Mesothelial cell of epicardium (in vitro differentiated cells): ENCODE measurements at regions not wholly inside any gene's neighbourhood (a gene's known extent, or its start where the extent isn't known, plus 50 kb on each side); places are given as distances from the start of the nearest gene placed in this dataset.

Experiments
- DNase-seq, 2 experiments: peaks; one replicate each; pipeline ENCODE4 v3.0.0; 2021; ENCODE audit warnings: low spot score in 2 of 2; ENCODE audit not compliant: unreplicated experiment in 2 of 2
- H3K27ac Mint-ChIP-seq: 2 replicates; pipeline ENCODE4 v1.8.0; 2021; ENCODE audit warnings: mixed read lengths
- H3K27me3 Mint-ChIP-seq: 2 replicates; pipeline ENCODE4 v1.8.0; 2021; ENCODE audit warnings: low read depth, mixed read lengths
- H3K36me3 Mint-ChIP-seq: 2 replicates; pipeline ENCODE4 v1.8.0; 2021; ENCODE audit warnings: mixed read lengths
- H3K4me1 Mint-ChIP-seq: 2 replicates; pipeline ENCODE4 v1.8.0; 2021; ENCODE audit warnings: mixed read lengths
- H3K4me3 Mint-ChIP-seq: 2 replicates; pipeline ENCODE4 v1.8.0; 2021; ENCODE audit warnings: mild to moderate bottlenecking, moderate library complexity, mixed read lengths
- H3K9me3 Mint-ChIP-seq: 2 replicates; pipeline ENCODE4 v1.8.0; 2021; ENCODE audit warnings: mixed read lengths
- CTCF ChIP-seq: fragments of 200-600 bp; sonication (generic); IDR thresholded peaks from one replicate; pipeline ENCODE4 v1.5.0; 2021; ENCODE audit warnings: antibody characterized with exemption; ENCODE audit not compliant: unreplicated experiment

GRCh38 chr2:21585881-21586280 is 462.1 kb downstream of the TDRD15 start:
- peaks cover 10% of the 10 kb centered on the region for H3K9me3 Mint-ChIP-seq
- TF ChIP-seq CTCF: no peak
- H3K27ac Mint-ChIP-seq: no peak overlapping the region
- no peak for DNase-seq
- H3K4me3 Mint-ChIP-seq: no peak overlapping the region
- H3K27me3 Mint-ChIP-seq: peaks cover 4% of the 10 kb centered on the region
- H3K4me1 Mint-ChIP-seq: no peaks in the 10 kb centered on the region
- no peaks in the 10 kb centered on the region for H3K36me3 Mint-ChIP-seq

DNA sequence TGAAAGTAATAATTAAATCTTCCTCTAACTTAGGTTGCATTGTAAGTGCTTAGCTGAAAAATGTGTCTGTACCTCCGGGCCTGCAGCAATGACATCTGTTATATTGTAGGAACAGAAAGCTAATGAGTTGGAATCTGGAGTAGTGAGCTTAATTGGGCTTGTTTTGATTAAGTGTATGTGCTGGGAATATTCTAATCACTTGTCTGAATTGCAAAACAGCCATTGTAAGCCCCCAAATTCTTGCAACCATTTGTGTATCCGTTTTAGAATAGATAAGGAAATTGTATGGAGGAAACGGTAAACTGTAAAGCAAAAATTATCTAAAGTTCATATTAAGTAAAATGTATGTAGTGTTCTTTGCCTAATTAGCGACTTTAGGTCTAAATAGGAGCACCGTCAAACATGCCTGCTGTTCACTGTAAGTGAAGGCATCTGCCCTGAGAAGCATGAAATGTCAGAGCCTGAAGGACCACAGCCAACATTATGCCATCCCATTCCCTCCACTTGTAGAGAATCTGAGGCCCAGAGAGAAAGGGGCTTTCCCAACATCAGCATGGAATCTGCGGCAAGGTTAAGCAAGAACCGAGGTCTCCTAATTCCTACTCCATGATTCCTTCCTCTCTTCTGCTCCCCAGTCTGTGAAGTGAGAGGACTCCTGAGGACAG is 466.4 kb downstream of the TDRD15 start:
- TF ChIP-seq CTCF: no peak
- no peak for DNase-seq
- Mint-ChIP-seq H3K4me3 (no peak overlapping the region), H3K9me3 (no peaks in the 10 kb centered on the region), H3K4me1 (no peaks in the 10 kb centered on the region), H3K36me3 (no peaks in the 10 kb centered on the region), H3K27me3 (peaks cover 2% of the 10 kb centered on the region), H3K27ac (no peak overlapping the region)

DNA sequence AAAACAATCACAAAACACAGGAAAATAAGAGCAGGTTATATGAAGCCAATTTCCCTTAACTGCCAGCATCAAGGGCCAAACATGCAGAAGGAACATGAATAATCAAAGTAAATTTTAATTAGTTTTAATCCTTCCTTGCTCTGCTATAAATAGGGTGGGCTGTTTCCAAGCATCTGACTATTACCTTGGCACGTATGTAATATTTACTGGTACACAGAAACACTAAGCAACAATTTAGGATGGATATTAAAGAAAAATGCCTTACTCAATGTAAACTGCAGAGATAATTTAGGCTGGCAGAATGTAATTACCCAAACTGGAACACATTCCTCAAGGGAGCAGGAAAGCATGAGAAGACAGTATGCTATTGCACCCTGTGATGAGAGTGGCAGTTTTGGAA is 468.2 kb downstream of the TDRD15 start:
- no peaks in the 10 kb centered on the region for H3K4me1 Mint-ChIP-seq
- no peaks in the 10 kb centered on the region for H3K36me3 Mint-ChIP-seq
- DNase-seq: no peak
- TF ChIP-seq CTCF: no peak
- H3K9me3 Mint-ChIP-seq: no peaks in the 10 kb centered on the region
- H3K27ac Mint-ChIP-seq: no peak overlapping the region
- no peak overlapping the region for H3K4me3 Mint-ChIP-seq
- peaks cover 2% of the 10 kb centered on the region for H3K27me3 Mint-ChIP-seq

GRCh38 chr2:21599417-21599816 is 475.6 kb downstream of the TDRD15 start:
- H3K27ac Mint-ChIP-seq: no peak overlapping the region
- H3K9me3 Mint-ChIP-seq: no peaks in the 10 kb centered on the region
- no peak overlapping the region for H3K4me3 Mint-ChIP-seq
- DNase-seq: no peak
- TF ChIP-seq CTCF: no peak
- H3K4me1 Mint-ChIP-seq: no peaks in the 10 kb centered on the region
- no peaks in the 10 kb centered on the region for H3K36me3 Mint-ChIP-seq
- peaks cover 3% of the 10 kb centered on the region for H3K27me3 Mint-ChIP-seq

DNA sequence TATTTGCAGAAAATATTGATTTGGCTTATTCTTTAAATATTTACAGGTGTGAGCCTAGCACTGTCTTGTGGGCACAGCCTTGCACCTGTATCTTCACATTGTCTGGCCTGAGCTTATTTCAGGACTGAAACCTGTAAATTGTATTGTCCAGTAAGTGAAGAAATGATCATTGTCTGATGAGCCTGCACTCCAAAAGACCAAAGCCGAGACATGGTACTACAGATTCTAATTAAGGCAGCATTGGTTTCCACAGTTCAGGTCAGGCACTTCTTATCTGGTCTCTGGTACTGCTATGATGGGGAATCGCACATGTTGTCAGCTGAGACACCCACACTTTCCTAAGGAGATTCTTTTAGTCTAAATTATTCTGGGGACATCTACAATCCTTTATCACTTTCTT is 479.0 kb downstream of the TDRD15 start:
- no peak overlapping the region for H3K27ac Mint-ChIP-seq
- no peak overlapping the region for H3K4me3 Mint-ChIP-seq
- no peak for TF ChIP-seq CTCF
- DNase-seq: no peak
- no peaks in the 10 kb centered on the region for H3K4me1 Mint-ChIP-seq
- H3K36me3 Mint-ChIP-seq: no peaks in the 10 kb centered on the region
- peaks cover 3% of the 10 kb centered on the region for H3K27me3 Mint-ChIP-seq
- H3K9me3 Mint-ChIP-seq: no peaks in the 10 kb centered on the region

DNA sequence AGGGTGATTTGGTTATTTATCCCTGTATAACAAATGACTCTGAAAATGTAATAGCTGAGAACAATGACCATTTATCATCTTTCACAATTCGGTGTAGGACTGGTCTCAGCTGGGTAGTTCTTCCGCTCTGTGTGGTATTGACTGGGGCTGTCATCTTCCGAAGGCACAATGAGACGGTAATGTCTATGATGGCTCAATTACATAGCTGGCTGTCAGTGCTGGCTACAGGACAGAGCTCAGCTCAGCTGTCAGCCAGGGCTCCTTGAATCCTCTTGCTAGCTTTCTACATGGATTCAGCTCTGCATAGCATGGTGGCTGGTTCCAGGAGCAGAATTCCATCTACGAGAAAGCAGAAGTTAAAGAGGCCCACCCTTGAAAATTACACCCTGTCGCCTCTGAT is 483.8 kb downstream of the TDRD15 start:
- Mint-ChIP-seq H3K4me3 (no peak overlapping the region), H3K36me3 (peaks cover 3% of the 10 kb centered on the region), H3K4me1 (no peaks in the 10 kb centered on the region), H3K27me3 (peaks cover 3% of the 10 kb centered on the region), H3K9me3 (peaks cover 16% of the 10 kb centered on the region), H3K27ac (no peak overlapping the region)
- no peak for TF ChIP-seq CTCF
- DNase-seq: no peak
